Lower lobe of right lung (tissue), 2 donors: ENCODE measurements at regions not wholly inside any gene's neighbourhood (a gene's known extent, or its start where the extent isn't known, plus 50 kb on each side); places are given as distances from the start of the nearest gene placed in this dataset.

ENCODE experiments used
- ATAC-seq, 2 donors: fragments of 200-7000 bp; cut with Tn5 transposase; one replicate each; pipeline ENCODE4 v1.9.1; 2020 to 2022; ENCODE audit warnings: mild to moderate bottlenecking in 2 of 2, moderate library complexity in 2 of 2
- DNase-seq: peaks from one replicate; pipeline ENCODE4 v3.0.0-alpha.2; 2020
- H3K27ac ChIP-seq: fragments of 200-600 bp; one replicate; pipeline ENCODE4 v1.8.0; 2022
- H3K27me3 ChIP-seq: fragments of 200-600 bp; one replicate; pipeline ENCODE4 v1.8.0; 2022; ENCODE audit warnings: low read depth
- H3K36me3 ChIP-seq: fragments of 200-600 bp; one replicate; pipeline ENCODE4 v1.8.0; 2022; ENCODE audit warnings: mild to moderate bottlenecking
- H3K4me1 ChIP-seq: fragments of 200-600 bp; one replicate; pipeline ENCODE4 v1.8.0; 2022
- H3K4me3 ChIP-seq: fragments of 200-600 bp; one replicate; pipeline ENCODE4 v1.8.0; 2022; ENCODE audit warnings: mild to moderate bottlenecking
- H3K9me3 ChIP-seq: fragments of 200-600 bp; one replicate; pipeline ENCODE4 v1.8.0; 2022
- intact Hi-C: fragments of 100-400 bp; cut with DNase I; formaldehyde crosslinking; loops from one replicate; pipeline ENCODE4 v1.11.0; 2022
- TF ChIP-seq, protein P1 (sequence below): fragments of 200-600 bp; IDR thresholded peaks from one replicate; pipeline ENCODE4 v1.8.0; 2022; ENCODE audit warnings: antibody characterized with exemption, mild to moderate bottlenecking
- donor health status: DM: no; HTN: yes; CAD: no; lungs with severe emphysema.

DNA sequence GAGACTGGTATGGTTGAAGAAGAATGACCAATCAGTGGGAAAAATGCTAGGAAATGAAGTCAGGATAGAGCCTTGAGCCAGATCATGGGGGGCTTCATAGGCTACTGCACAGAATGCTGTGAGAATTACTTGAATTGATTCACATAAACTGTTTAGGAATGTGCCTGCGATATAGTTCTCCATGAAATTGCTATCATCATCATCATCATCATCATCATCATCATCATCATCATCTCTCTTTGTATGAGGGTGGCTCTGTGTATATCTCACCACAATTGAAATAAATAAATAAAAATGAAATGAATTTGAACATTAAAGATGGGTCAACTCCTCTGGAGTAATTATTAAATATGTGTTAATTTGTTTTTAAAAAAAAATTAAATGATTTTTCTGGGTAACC, 148.6 kb upstream of the LEF1 start:
- H3K9me3 ChIP-seq: no peaks in the 10 kb centered on the region
- DNase-seq (no peak), ATAC-seq (no peak)
- H3K36me3 ChIP-seq: no peaks in the 10 kb centered on the region
- TF ChIP-seq, protein P1, sequence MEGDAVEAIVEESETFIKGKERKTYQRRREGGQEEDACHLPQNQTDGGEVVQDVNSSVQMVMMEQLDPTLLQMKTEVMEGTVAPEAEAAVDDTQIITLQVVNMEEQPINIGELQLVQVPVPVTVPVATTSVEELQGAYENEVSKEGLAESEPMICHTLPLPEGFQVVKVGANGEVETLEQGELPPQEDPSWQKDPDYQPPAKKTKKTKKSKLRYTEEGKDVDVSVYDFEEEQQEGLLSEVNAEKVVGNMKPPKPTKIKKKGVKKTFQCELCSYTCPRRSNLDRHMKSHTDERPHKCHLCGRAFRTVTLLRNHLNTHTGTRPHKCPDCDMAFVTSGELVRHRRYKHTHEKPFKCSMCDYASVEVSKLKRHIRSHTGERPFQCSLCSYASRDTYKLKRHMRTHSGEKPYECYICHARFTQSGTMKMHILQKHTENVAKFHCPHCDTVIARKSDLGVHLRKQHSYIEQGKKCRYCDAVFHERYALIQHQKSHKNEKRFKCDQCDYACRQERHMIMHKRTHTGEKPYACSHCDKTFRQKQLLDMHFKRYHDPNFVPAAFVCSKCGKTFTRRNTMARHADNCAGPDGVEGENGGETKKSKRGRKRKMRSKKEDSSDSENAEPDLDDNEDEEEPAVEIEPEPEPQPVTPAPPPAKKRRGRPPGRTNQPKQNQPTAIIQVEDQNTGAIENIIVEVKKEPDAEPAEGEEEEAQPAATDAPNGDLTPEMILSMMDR: no peak
- no peak overlapping the region for H3K4me3 ChIP-seq
- no peaks in the 10 kb centered on the region for H3K4me1 ChIP-seq
- H3K27me3 ChIP-seq: no peaks in the 10 kb centered on the region
- no peak overlapping the region for H3K27ac ChIP-seq
- intact Hi-C loops: no loop called here

DNA sequence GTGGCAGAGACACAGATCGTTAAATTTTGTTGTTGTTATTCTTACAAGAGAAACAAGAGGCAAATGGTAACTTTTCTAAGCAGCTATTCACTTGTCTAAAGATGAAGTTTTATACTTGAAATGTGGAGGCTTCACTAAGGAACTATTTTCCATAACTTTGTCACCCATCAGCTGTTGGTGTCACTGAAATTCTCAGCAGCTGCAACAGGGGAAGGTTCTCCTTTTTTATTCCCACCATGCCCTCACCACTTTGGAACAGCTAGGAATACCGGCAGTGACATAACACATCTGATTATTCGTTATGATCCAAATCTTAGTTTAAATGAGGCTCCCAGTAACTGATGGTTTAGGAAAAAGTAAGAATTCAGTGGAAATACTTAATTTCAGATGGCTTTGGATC, 147.0 kb upstream of the LEF1 start:
- Histone ChIP-seq H3K27ac (no peak overlapping the region), H3K4me3 (no peak overlapping the region), H3K27me3 (no peaks in the 10 kb centered on the region), H3K36me3 (no peaks in the 10 kb centered on the region), H3K9me3 (no peaks in the 10 kb centered on the region), H3K4me1 (no peaks in the 10 kb centered on the region)
- DNase-seq: no peak
- no peak for ATAC-seq
- TF ChIP-seq, protein P1: no peak
- intact Hi-C loops: no loop called here

DNA sequence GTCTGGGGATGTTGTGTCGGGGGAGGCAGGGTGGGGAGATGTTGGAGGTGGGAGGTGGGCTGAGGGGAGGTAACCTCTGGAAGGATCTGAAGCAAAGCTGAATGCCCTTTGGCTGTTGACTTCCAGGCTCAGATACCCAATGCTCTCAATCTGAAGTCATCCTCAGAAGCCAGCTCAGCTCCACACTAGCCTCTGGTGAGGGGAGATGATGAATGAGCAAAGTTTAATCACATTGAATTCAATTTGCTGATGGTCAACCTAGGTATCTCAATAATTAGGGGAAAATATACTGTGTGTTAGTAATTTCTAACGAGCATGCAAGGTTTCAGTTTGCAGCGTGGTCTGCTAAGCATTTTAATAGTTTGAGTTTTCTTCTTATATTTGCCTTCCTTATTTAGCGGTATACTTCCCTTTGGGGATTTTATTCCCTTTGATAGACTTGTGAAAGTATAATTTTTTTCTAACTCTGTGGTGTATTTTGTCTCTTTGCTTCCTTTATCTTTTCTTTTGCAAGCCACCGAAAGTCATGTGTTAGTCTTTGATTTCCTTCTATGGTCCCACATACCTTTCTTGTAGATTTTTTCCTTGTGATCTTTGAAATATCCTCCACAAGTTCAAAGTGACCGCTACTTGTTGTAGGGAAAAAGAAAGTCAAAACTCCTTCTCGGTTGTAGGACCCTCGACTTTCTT, 146.3 kb upstream of the LEF1 start:
- H3K27me3 ChIP-seq: no peaks in the 10 kb centered on the region
- H3K9me3 ChIP-seq: no peaks in the 10 kb centered on the region
- intact Hi-C loops: no loop called here
- no peaks in the 10 kb centered on the region for H3K36me3 ChIP-seq
- DNase-seq: no peak
- TF ChIP-seq, protein P1: no peak
- H3K4me1 ChIP-seq: no peaks in the 10 kb centered on the region
- H3K4me3 ChIP-seq: no peak overlapping the region
- ATAC-seq: no peak
- no peak overlapping the region for H3K27ac ChIP-seq

DNA sequence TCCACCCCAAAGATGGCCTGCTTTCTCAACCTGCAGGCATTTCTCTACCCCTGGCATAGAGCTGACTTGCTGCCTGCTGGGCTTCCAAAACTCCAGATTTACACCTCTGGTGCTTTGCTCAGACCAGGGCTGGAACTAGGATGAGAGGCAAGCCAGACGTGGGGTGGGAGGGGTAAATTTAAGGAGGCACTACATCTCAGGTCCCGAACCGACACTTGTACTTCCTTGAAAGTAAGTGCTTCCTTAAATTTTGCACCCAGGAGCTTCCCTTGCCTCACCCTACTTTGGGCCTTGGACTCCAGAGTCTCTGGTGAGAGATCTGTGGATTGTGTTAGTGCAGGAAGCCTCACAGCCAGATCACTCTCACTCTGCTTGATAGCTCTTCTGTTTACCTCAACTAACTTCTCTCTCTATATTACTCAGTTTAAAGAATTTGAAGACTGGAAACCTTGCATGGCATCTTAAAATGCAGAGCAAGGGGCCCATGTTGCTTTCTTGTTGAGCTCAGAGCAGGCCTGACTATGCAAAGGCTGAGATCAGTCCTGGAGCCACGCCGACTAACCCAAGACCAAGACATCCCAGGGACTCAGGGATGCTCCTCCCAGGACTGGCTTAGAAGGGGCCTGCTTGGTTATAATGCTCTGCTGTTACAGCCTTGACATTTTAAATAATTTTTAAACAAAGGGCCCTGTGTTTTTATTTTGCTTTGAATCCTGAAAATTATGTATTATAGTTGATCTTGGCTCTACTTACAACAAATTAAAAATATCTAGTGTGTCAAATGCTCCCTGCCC, 145.0 kb upstream of the LEF1 start:
- DNase-seq (no peak), ATAC-seq (no peak)
- intact Hi-C loops: no loop called here
- Histone ChIP-seq H3K9me3 (no peaks in the 10 kb centered on the region), H3K27ac (no peak overlapping the region), H3K4me1 (no peaks in the 10 kb centered on the region), H3K27me3 (no peaks in the 10 kb centered on the region), H3K4me3 (no peak overlapping the region), H3K36me3 (no peaks in the 10 kb centered on the region)
- TF ChIP-seq, protein P1: no peak

DNA sequence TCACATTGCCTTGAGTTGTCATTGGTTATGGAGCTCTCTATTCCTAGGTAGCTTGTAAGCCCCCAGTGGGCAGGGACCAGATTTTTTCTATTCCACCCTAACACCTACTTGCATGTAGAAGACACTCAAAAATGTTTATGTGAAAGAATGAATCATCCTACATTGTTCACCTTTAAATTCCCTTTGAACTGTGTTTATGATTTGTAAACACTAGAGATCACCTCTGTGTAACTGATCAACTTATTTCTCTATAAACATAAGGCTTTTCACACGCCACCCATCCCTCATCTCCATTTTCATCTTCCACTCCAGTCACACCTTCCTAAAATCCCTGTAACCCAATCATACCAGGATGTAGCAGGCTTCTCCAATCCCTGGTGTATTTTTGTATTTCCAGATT, 142.6 kb upstream of the LEF1 start:
- no peak for DNase-seq
- Histone ChIP-seq H3K36me3 (no peaks in the 10 kb centered on the region), H3K27ac (no peak overlapping the region), H3K4me1 (no peaks in the 10 kb centered on the region), H3K4me3 (no peak overlapping the region), H3K9me3 (no peaks in the 10 kb centered on the region), H3K27me3 (no peaks in the 10 kb centered on the region)
- ATAC-seq: no peak
- TF ChIP-seq, protein P1: no peak
- intact Hi-C loops: no loop called here
